GM10266 (cell line): ENCODE measurements at regions not wholly inside any gene's neighbourhood (a gene's known extent, or its start where the extent isn't known, plus 50 kb on each side); places are given as distances from the start of the nearest gene placed in this dataset.

ENCODE experiments used
- DNase-seq: peaks from one replicate; pipeline ENCODE4 v3.0.0; 2012; ENCODE audit errors: extremely low spot score
- TF ChIP-seq, protein P1 (sequence below): IDR thresholded peaks from 2 replicates; pipeline ENCODE4 v1.5.1; 2012; ENCODE audit warnings: mild to moderate bottlenecking, low read depth; ENCODE audit not compliant: control insufficient read depth, insufficient read depth; ENCODE audit errors: missing control alignments

DNA sequence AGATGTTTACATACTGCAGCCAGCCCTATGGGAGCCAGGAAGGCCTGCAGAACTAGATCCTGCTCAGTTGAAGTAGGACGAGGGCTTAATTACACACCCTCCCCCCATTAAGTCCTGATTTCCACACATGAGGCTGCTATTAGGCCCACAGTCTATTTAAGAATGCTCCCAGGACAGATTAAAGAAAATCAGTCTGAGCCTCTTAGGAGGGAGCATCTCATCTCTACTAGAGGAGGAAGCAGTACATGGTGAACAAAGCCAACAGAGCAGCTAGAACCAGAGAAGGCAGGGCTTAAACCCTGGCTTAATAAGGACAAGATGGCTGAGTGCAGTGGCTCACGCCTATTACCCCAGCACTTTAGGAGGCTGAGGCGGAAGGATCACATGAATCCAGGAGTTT lies 55.8 kb upstream of the ARHGAP5 start:
- DNase-seq, result no peak
- TF ChIP-seq, protein P1, sequence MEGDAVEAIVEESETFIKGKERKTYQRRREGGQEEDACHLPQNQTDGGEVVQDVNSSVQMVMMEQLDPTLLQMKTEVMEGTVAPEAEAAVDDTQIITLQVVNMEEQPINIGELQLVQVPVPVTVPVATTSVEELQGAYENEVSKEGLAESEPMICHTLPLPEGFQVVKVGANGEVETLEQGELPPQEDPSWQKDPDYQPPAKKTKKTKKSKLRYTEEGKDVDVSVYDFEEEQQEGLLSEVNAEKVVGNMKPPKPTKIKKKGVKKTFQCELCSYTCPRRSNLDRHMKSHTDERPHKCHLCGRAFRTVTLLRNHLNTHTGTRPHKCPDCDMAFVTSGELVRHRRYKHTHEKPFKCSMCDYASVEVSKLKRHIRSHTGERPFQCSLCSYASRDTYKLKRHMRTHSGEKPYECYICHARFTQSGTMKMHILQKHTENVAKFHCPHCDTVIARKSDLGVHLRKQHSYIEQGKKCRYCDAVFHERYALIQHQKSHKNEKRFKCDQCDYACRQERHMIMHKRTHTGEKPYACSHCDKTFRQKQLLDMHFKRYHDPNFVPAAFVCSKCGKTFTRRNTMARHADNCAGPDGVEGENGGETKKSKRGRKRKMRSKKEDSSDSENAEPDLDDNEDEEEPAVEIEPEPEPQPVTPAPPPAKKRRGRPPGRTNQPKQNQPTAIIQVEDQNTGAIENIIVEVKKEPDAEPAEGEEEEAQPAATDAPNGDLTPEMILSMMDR, result no peak

GRCh38 chr14:32022525-32022924 lies 54.6 kb upstream of the ARHGAP5 start:
- TF ChIP-seq, protein P1, result no peak
- no peak for DNase-seq

- no peak for DNase-seq
- TF ChIP-seq, protein P1, result no peak
These were observed 54.1 kb upstream of the ARHGAP5 start for GRCh38 chr14:32022938-32023466.

DNA sequence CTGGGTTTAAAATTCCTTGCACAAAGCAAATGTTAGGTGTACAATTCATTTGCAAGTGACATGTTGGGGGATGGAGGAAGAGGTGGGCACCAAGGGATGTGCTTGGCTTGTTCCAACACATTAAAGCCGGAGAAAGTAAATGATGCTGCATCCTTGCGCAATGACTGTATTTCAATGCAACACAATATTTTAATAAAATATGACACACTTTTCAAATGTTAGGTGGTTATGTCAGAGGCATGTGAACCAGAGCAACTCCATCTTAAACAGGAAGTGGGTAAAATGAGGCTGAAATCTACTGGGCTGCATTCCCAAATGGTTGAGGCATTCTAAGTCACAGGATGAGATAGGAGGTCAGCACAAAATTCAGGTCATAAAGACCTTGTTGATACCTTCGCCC lies 53.6 kb upstream of the ARHGAP5 start:
- TF ChIP-seq, protein P1, result no peak
- DNase-seq, result no peak

DNA sequence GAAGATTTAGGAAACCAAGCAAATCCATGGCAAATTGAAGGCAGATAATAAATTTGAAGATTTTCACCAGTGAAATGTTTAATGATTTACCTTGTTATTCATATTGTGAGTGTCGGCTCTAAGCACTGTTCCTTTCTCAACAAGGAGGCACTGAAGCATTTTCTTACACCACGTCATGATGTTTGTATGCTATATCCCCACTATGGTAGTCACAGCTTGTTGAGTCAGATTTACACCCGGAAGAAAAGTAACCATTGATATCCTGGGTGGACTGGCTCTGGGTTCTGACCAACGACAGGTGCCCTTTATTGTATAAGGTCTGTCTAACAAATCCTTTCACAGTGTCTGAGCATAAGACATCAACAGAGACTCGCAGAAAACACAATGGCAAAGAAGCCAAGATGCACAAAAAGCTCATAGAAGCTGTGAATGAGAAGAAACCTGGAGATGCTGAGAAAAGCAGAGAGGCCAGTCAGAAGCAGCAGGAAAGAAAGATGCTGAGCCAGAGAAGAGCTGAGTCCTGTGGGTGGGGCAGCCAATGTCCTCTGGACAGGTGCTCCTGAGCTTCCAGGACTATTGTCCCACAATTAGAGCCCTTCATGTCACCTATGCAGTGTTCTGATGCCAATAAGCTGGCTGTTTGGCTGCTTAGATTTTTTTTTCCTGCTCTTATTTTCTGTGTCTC lies 49.7 kb upstream of the ARHGAP5 start:
- no peak for DNase-seq
- TF ChIP-seq, protein P1, result no peak
